ENCODE measurements at regions not wholly inside any gene's neighbourhood (a gene's known extent, or its start where the extent isn't known, plus 50 kb on each side); places are given as distances from the start of the nearest gene placed in this dataset.

GRCh38 chr14:53493320-53493719 is 340.2 kb upstream of the DDHD1 start:
- no peak overlapping the region for H3K4me3 ChIP-seq
- intact Hi-C loops (cut with DNase I), result no loop called here
- H3K27me3 ChIP-seq, result no peaks in the 10 kb centered on the region
- ATAC-seq, result peak; percentile 4
- no peak for DNase-seq
- H3K4me1 ChIP-seq, result peaks cover 0 to 3% of the 10 kb centered on the region in 2 donors
- peak overlapping the region in 1 of 2 donors; percentile 28 for H3K27ac ChIP-seq
- no peaks in the 10 kb centered on the region for H3K9me3 ChIP-seq
- TF ChIP-seq CTCF (IDR thresholded peaks at IDR 0.05), result no peak
- no peaks in the 10 kb centered on the region for H3K36me3 ChIP-seq

- H3K36me3 ChIP-seq, result no peaks in the 10 kb centered on the region
- no peaks in the 10 kb centered on the region for H3K27me3 ChIP-seq
- DNase-seq (no peak), ATAC-seq (no peak)
- H3K9me3 ChIP-seq, result no peaks in the 10 kb centered on the region
- H3K27ac ChIP-seq, result no peak overlapping the region
- H3K4me1 ChIP-seq, result peaks cover 0 to 3% of the 10 kb centered on the region in 2 donors
- intact Hi-C loops (cut with DNase I), result no loop called here
- no peak for TF ChIP-seq CTCF (IDR thresholded peaks at IDR 0.05)
- no peak overlapping the region for H3K4me3 ChIP-seq
Measured at GRCh38 chr14:53491884-53492277, 338.8 kb upstream of the DDHD1 start.

DNA sequence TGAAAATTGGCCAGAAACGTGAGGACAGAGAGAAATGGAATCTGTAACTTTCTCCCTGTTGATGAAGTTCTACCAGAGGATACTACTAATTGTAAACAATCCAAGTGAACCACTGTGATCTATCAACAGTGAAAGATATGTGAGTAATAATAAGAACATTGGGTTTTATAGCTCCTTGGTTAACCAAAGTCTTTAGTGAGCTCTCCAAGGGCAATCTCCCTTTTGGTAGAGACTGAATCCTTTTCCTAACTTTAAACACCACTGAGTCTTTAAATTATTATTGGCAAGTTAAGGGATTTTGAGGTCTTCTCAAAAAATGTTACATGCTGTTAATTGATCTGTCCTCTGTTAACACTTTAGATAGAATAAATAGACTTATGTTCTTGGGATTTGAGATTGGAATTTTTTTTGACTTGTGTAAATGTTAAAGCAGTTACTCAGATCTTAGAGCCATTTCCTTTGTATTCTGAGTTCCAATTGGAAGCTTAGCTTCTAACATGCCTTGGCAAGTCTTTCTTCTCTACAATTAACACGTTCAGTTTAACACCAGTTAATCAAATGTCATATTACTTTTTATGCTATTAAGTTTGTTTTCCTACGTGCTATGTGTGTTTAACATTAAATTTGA is 338.2 kb upstream of the DDHD1 start:
- TF ChIP-seq CTCF (IDR thresholded peaks at IDR 0.05), result no peak
- Histone ChIP-seq H3K9me3 (no peaks in the 10 kb centered on the region), H3K27ac (no peak overlapping the region), H3K4me3 (no peak overlapping the region), H3K27me3 (no peaks in the 10 kb centered on the region), H3K4me1 (peaks cover 0 to 3% of the 10 kb centered on the region in 2 donors), H3K36me3 (no peaks in the 10 kb centered on the region)
- intact Hi-C loops (cut with DNase I), result no loop called here
- DNase-seq, result no peak
- ATAC-seq, result no peak

GRCh38 chr14:53478174-53478573 is 325.1 kb upstream of the DDHD1 start:
- H3K36me3 ChIP-seq, result no peaks in the 10 kb centered on the region
- H3K4me3 ChIP-seq, result no peak overlapping the region
- H3K9me3 ChIP-seq, result peaks cover 0 to 14% of the 10 kb centered on the region in 2 donors
- intact Hi-C loops (cut with DNase I), result no loop called here
- no peaks in the 10 kb centered on the region for H3K4me1 ChIP-seq
- DNase-seq, result no peak
- H3K27me3 ChIP-seq, result no peaks in the 10 kb centered on the region
- no peak overlapping the region for H3K27ac ChIP-seq
- TF ChIP-seq CTCF (IDR thresholded peaks at IDR 0.05), result no peak
- ATAC-seq, result no peak

- DNase-seq, result no peak
- no peak overlapping the region for H3K27ac ChIP-seq
- intact Hi-C loops (cut with DNase I), result no loop called here
- no peak for TF ChIP-seq CTCF (IDR thresholded peaks at IDR 0.05)
- no peak for ATAC-seq
- no peak overlapping the region for H3K4me3 ChIP-seq
- no peaks in the 10 kb centered on the region for H3K27me3 ChIP-seq
- peaks cover 0 to 2% of the 10 kb centered on the region in 2 donors for H3K9me3 ChIP-seq
- H3K36me3 ChIP-seq, result no peaks in the 10 kb centered on the region
- no peaks in the 10 kb centered on the region for H3K4me1 ChIP-seq
Measured at GRCh38 chr14:53473480-53473879, 320.4 kb upstream of the DDHD1 start.

Measured in left lung (tissue), 4 donors.